Lung (tissue), 11 donors: ENCODE measurements at regions not wholly inside any gene's neighbourhood (a gene's known extent, or its start where the extent isn't known, plus 50 kb on each side); places are given as distances from the start of the nearest gene placed in this dataset.
"Not testable (repeated sequence)": the region's sequence is repeated elsewhere in the genome, so short reads cannot be mapped to it uniquely, and the experiment has no call there.

ENCODE experiments used
- ATAC-seq: fragments of 200-7000 bp; cut with Tn5 transposase; one replicate; pipeline ENCODE4 v1.9.1; 2020; ENCODE audit warnings: moderate number of reproducible peaks; ENCODE audit not compliant: insufficient read depth, low FRiP score
- DNase-seq, 3 donors: peaks; one replicate each; pipeline ENCODE4 v3.0.0-alpha.2; 2013 to 2017
- H3K27ac ChIP-seq, 2 donors: one replicate each; pipeline ENCODE4 v1.5.1; 2013; ENCODE audit warnings: mild to moderate bottlenecking in 2 of 2, moderate library complexity in 2 of 2, control low read depth in 1 of 2, inconsistent platforms in 1 of 2, low read depth in 1 of 2, low read length in 1 of 2
- H3K27me3 ChIP-seq, 3 donors: one replicate each; pipeline ENCODE4 v1.5.1; 2013; ENCODE audit warnings: low read length in 2 of 3; ENCODE audit not compliant: control insufficient read depth in 3 of 3, insufficient read depth in 3 of 3
- H3K36me3 ChIP-seq, 4 donors: one replicate each; pipeline ENCODE4 v1.5.1; 2013; ENCODE audit warnings: low read length in 4 of 4, mild to moderate bottlenecking in 1 of 4, moderate library complexity in 1 of 4; ENCODE audit not compliant: control insufficient read depth in 4 of 4, insufficient read depth in 4 of 4
- H3K4me1 ChIP-seq, 5 donors: one replicate each; pipeline ENCODE4 v1.5.1; 2013; ENCODE audit warnings: low read length in 5 of 5, mild to moderate bottlenecking in 2 of 5, moderate library complexity in 1 of 5; ENCODE audit not compliant: control insufficient read depth in 5 of 5, insufficient read depth in 5 of 5
- H3K4me3 ChIP-seq: one replicate; pipeline ENCODE4 v1.5.1; 2013; ENCODE audit warnings: mild to moderate bottlenecking, control low read depth, moderate library complexity
- H3K9ac ChIP-seq, 2 donors: one replicate each; pipeline ENCODE4 v1.5.1; 2013; ENCODE audit warnings: low read length in 2 of 2, control low read depth in 1 of 2; ENCODE audit not compliant: insufficient read depth in 1 of 2
- H3K9me3 ChIP-seq, 4 donors: one replicate each; pipeline ENCODE4 v1.5.1; 2013; ENCODE audit warnings: low read length in 3 of 4, mild to moderate bottlenecking in 1 of 4, moderate library complexity in 1 of 4; ENCODE audit not compliant: control insufficient read depth in 4 of 4, insufficient read depth in 3 of 4
- WGBS, 2 donors: extraction: QIAGEN DNeasy Blood & Tissue Kit; methylation state at CpG; one replicate each; pipeline ENCODE4 v1.1.7; 2013; 5-methylcytosine and 5-hydroxymethylcytosine counted together
- TF ChIP-seq, protein P1 (sequence below): IDR thresholded peaks from 2 replicates; pipeline ENCODE4 v1.5.1; 2012; ENCODE audit warnings: mild to moderate bottlenecking; ENCODE audit errors: control extremely low read depth, extremely low read depth
- donor health status: control.
- donor health status: control.
- donor health status: Bipolar disorder and iron deficiency.
- donor health status: healthy.
- donor health status: DM: yes; HTN: yes; CAD: no.

DNA sequence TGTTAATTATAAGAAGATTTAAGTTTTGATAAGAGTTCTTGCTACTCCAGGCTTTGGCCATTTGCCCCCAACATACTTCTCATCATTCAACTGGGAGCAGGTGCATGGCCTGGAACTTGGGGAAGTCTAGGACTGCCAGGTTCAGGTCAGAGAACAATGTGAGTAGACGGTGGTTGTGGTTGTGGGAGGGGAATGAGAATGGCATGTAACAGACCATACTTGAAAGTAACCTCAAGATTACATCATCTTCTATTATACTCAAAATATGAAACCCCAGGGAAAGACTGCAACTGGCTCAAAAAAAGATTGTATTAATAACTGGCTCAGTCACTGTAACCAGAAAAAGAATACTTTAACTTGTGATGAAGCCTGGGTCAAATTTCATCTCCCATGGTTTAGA lies 364.9 kb upstream of the DPPA4 start:
- no peaks in the 10 kb centered on the region for H3K9me3 ChIP-seq
- H3K4me1 ChIP-seq: no peaks in the 10 kb centered on the region
- H3K27ac ChIP-seq: no peak overlapping the region
- TF ChIP-seq, protein P1, sequence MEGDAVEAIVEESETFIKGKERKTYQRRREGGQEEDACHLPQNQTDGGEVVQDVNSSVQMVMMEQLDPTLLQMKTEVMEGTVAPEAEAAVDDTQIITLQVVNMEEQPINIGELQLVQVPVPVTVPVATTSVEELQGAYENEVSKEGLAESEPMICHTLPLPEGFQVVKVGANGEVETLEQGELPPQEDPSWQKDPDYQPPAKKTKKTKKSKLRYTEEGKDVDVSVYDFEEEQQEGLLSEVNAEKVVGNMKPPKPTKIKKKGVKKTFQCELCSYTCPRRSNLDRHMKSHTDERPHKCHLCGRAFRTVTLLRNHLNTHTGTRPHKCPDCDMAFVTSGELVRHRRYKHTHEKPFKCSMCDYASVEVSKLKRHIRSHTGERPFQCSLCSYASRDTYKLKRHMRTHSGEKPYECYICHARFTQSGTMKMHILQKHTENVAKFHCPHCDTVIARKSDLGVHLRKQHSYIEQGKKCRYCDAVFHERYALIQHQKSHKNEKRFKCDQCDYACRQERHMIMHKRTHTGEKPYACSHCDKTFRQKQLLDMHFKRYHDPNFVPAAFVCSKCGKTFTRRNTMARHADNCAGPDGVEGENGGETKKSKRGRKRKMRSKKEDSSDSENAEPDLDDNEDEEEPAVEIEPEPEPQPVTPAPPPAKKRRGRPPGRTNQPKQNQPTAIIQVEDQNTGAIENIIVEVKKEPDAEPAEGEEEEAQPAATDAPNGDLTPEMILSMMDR: no peak
- DNase-seq (no peak), ATAC-seq (no peak)
- 4 to 11% methylated on average over 1 of the region's 1 CpG for WGBS, 2 donors
- no peak overlapping the region for H3K9ac ChIP-seq
- H3K36me3 ChIP-seq: no peaks in the 10 kb centered on the region
- H3K27me3 ChIP-seq: no peaks in the 10 kb centered on the region
- no peak overlapping the region for H3K4me3 ChIP-seq

- Histone ChIP-seq H3K4me3 (no peak overlapping the region), H3K27ac (no peak overlapping the region), H3K4me1 (no peaks in the 10 kb centered on the region), H3K27me3 (no peaks in the 10 kb centered on the region), H3K36me3 (no peaks in the 10 kb centered on the region), H3K9me3 (no peaks in the 10 kb centered on the region), H3K9ac (no peak overlapping the region)
- no peak for DNase-seq
- TF ChIP-seq, protein P1: no peak
- WGBS, 2 donors: 69 to 83% methylated on average over 2 of the region's 2 CpGs
- no peak for ATAC-seq
Observed at GRCh38 chr3:109702976-109703375, 365.6 kb upstream of the DPPA4 start.

DNA sequence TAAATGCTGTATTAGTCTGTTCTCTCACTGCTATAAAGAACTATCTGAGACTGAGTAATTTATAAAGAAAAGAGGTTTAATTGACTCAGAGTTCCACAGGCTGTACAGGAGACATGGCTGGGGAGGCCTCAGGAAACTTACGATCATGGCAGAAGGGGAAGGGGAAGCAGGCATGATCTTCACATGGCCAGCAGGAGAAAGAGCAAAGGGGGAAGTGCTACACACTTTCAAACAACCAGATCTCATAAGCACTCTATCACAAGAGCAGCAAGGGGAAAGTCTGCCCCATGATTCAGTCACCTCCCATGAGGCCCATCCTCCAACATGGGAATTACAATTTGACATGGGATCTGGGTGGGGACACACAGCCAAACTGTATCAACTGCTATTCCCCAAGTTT lies 367.8 kb upstream of the DPPA4 start:
- not testable (repeated sequence) for H3K9me3 ChIP-seq, ATAC-seq, H3K36me3 ChIP-seq, H3K4me3 ChIP-seq, DNase-seq, H3K27me3 ChIP-seq, H3K9ac ChIP-seq, H3K27ac ChIP-seq, H3K4me1 ChIP-seq
- 62 to 74% methylated on average over 1 of the region's 1 CpG for WGBS, 2 donors

- Histone ChIP-seq H3K36me3 (no peaks in the 10 kb centered on the region), H3K4me3 (no peak overlapping the region), H3K9me3 (peaks cover 0 to 4% (median 2%) of the 10 kb centered on the region in 4 donors), H3K27ac (no peak overlapping the region), H3K27me3 (no peaks in the 10 kb centered on the region), H3K4me1 (no peaks in the 10 kb centered on the region), H3K9ac (no peak overlapping the region)
- TF ChIP-seq, protein P1: no peak
- DNase-seq (no peak), ATAC-seq (no peak)
- 47 to 59% methylated on average over 2 of the region's 2 CpGs for WGBS, 2 donors
Observed at GRCh38 chr3:109707617-109708016, 370.3 kb upstream of the DPPA4 start.
